ENCODE measurements at regions not wholly inside any gene's neighbourhood (a gene's known extent, or its start where the extent isn't known, plus 50 kb on each side); places are given as distances from the start of the nearest gene placed in this dataset.

GRCh38 chr2:35803126-35803525 is 552.5 kb upstream of the CRIM1 start (continued):
- TF ChIP-seq HSF1 (IDR thresholded peaks at IDR 0.05; ENCODE audit: low read depth, low read length) (no peak), ETV6 (conservative IDR thresholded peaks at IDR 0.05 in 1 of 2, IDR thresholded peaks at IDR 0.05 in 1 of 2; ENCODE audit: borderline replicate concordance in 1 of 2, low read depth in 1 of 2) (no peak)

GRCh38 chr2:35794796-35795450 is 560.7 kb upstream of the CRIM1 start:
- FAIRE-seq, result no peak

More at GRCh38 chr2:35794796-35795450, 560.7 kb upstream of the CRIM1 start:
- intact Hi-C loops (cut with micrococcal nuclease; ENCODE audit: unreplicated experiment), result no loop called here
- Histone ChIP-seq H4K20me1 (ENCODE audit: control insufficient read depth, insufficient read depth) (no peaks in the 10 kb centered on the region), H3K27ac (ENCODE audit: control insufficient read depth, insufficient read depth) (no peak overlapping the region), H3K79me2 (ENCODE audit: control insufficient read depth, insufficient read depth, low read length) (no peaks in the 10 kb centered on the region), H3K4me1 (ENCODE audit: control insufficient read depth, insufficient read depth, low read length) (no peaks in the 10 kb centered on the region), H3K4me2 (ENCODE audit: control insufficient read depth, insufficient read depth) (no peak overlapping the region), H2AFZ (ENCODE audit: control insufficient read depth, low read depth, low read length) (no peak overlapping the region), H3K36me3 (ENCODE audit: control insufficient read depth in 2 of 2, insufficient read depth in 2 of 2, low read length in 1 of 2) (no peaks in the 10 kb centered on the region), H3K4me3 (no peak overlapping the region), H3K9me3 (replicated peaks; ENCODE audit: control insufficient read depth, insufficient read depth, low read length) (no peaks in the 10 kb centered on the region), H3K27me3 (replicated peaks in 1 of 2; ENCODE audit: control insufficient read depth in 2 of 2, insufficient read depth in 2 of 2, low read length in 1 of 2) (no peaks in the 10 kb centered on the region), H3K9ac (ENCODE audit: control insufficient read depth, insufficient read depth, low read length) (no peak overlapping the region)
- in situ Hi-C loops (cut with MboI), result no loop called here
- ATAC-seq (no peak), DNase-seq (ENCODE audit: low read depth, low spot score) (no peak)
- ChIA-PET RAD21 (ENCODE audit: unreplicated experiment) (no interaction called here), POLR2A (no interaction called here), SMC1A (ENCODE audit: uncharacterized antibody, unreplicated experiment) (no interaction called here), CTCF (no interaction called here)
- TF ChIP-seq ESRRA (IDR thresholded peaks at IDR 0.05; ENCODE audit: low read length), result no peak
- TF ChIP-seq ELK1 (IDR thresholded peaks at IDR 0.05; ENCODE audit: low read depth, low read length), result no peak
- no peak for TF ChIP-seq CREB1 (IDR thresholded peaks at IDR 0.05; ENCODE audit: low read depth)
- no peak for TF ChIP-seq MAX (IDR thresholded peaks at IDR 0.05; ENCODE audit: low read depth, low read length)
- no peak for TF ChIP-seq TBL1XR1 (IDR thresholded peaks at IDR 0.05; ENCODE audit: low read depth, low read length)
- TF ChIP-seq RFX5 (IDR thresholded peaks at IDR 0.05; ENCODE audit: low read depth, low read length), result no peak
- no peak for TF ChIP-seq E2F4 (IDR thresholded peaks at IDR 0.05; ENCODE audit: low read depth, low read length)
- WGBS (ENCODE audit: insufficient coverage, insufficient replicate concordance, low lambda C conversion rate, missing lambda C conversion rate), result 31% methylated on average over 6 of the region's 6 CpGs
- no TSS peak for BruUV-seq (replicated peaks)

Data from GM12878 (cell line).